ENCODE measurements at regions not wholly inside any gene's neighbourhood (a gene's known extent, or its start where the extent isn't known, plus 50 kb on each side); places are given as distances from the start of the nearest gene placed in this dataset.
"Not testable (repeated sequence)": the region's sequence is repeated elsewhere in the genome, so short reads cannot be mapped to it uniquely, and the experiment has no call there.

DNA sequence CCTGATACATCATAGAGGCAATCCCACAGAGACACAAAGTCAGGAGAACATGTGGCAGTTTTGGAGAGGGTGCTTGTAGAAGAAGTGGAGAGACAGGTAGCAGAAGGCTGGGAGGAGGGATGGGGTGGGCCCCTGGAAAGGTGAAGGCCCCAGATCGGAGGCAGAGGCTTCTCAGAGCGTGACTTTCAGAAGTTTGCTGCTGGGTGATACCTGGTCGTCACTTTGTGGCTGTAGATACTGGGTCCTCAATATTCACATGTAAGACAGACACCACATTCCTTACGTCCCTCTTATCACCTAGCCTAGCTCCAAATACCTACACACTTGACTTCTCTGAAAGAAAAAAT is 76.8 kb downstream of the ATP6V0E2 start:
- TF ChIP-seq, protein P1, sequence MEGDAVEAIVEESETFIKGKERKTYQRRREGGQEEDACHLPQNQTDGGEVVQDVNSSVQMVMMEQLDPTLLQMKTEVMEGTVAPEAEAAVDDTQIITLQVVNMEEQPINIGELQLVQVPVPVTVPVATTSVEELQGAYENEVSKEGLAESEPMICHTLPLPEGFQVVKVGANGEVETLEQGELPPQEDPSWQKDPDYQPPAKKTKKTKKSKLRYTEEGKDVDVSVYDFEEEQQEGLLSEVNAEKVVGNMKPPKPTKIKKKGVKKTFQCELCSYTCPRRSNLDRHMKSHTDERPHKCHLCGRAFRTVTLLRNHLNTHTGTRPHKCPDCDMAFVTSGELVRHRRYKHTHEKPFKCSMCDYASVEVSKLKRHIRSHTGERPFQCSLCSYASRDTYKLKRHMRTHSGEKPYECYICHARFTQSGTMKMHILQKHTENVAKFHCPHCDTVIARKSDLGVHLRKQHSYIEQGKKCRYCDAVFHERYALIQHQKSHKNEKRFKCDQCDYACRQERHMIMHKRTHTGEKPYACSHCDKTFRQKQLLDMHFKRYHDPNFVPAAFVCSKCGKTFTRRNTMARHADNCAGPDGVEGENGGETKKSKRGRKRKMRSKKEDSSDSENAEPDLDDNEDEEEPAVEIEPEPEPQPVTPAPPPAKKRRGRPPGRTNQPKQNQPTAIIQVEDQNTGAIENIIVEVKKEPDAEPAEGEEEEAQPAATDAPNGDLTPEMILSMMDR (IDR thresholded peaks at IDR 0.05; ENCODE audit: low read length): not testable (repeated sequence)
- not testable (repeated sequence) for TF ChIP-seq EZH2 (IDR thresholded peaks at IDR 0.05; ENCODE audit: borderline replicate concordance, low read length)
